Osteocyte (in vitro differentiated cells): ENCODE measurements at regions not wholly inside any gene's neighbourhood (a gene's known extent, or its start where the extent isn't known, plus 50 kb on each side); places are given as distances from the start of the nearest gene placed in this dataset.

Source experiments
- DNase-seq: peaks from one replicate; pipeline ENCODE4 v3.0.0; 2021; ENCODE audit warnings: mixed read lengths; ENCODE audit not compliant: unreplicated experiment; ENCODE audit errors: extremely low spot score
- H3K27ac Mint-ChIP-seq: one replicate; pipeline ENCODE4 v1.8.0; 2021; ENCODE audit warnings: mild to moderate bottlenecking, mixed read lengths; ENCODE audit not compliant: unreplicated experiment
- H3K27me3 Mint-ChIP-seq: one replicate; pipeline ENCODE4 v1.8.0; 2021; ENCODE audit warnings: mixed read lengths; ENCODE audit not compliant: unreplicated experiment
- H3K36me3 Mint-ChIP-seq: one replicate; pipeline ENCODE4 v1.8.0; 2021; ENCODE audit warnings: mixed read lengths; ENCODE audit not compliant: unreplicated experiment
- H3K4me1 Mint-ChIP-seq: one replicate; pipeline ENCODE4 v1.8.0; 2021; ENCODE audit warnings: mixed read lengths; ENCODE audit not compliant: unreplicated experiment
- H3K4me3 Mint-ChIP-seq: one replicate; pipeline ENCODE4 v1.8.0; 2021; ENCODE audit warnings: mild to moderate bottlenecking, moderate library complexity, mixed read lengths; ENCODE audit not compliant: unreplicated experiment
- H3K9me3 Mint-ChIP-seq: one replicate; pipeline ENCODE4 v1.8.0; 2021; ENCODE audit warnings: mixed read lengths; ENCODE audit not compliant: unreplicated experiment
- TF ChIP-seq, protein P1 (sequence below): fragments of 200-600 bp; sonication (generic); IDR thresholded peaks from 2 replicates; pipeline ENCODE4 v1.5.0; 2021; ENCODE audit warnings: antibody characterized with exemption, mild to moderate bottlenecking, moderate library complexity

- no peak overlapping the region for H3K27ac Mint-ChIP-seq
- H3K27me3 Mint-ChIP-seq: no peaks in the 10 kb centered on the region
- H3K9me3 Mint-ChIP-seq: no peaks in the 10 kb centered on the region
- no peak for DNase-seq
- H3K4me3 Mint-ChIP-seq: no peak overlapping the region
- peaks cover 9% of the 10 kb centered on the region for H3K4me1 Mint-ChIP-seq
- TF ChIP-seq, protein P1, sequence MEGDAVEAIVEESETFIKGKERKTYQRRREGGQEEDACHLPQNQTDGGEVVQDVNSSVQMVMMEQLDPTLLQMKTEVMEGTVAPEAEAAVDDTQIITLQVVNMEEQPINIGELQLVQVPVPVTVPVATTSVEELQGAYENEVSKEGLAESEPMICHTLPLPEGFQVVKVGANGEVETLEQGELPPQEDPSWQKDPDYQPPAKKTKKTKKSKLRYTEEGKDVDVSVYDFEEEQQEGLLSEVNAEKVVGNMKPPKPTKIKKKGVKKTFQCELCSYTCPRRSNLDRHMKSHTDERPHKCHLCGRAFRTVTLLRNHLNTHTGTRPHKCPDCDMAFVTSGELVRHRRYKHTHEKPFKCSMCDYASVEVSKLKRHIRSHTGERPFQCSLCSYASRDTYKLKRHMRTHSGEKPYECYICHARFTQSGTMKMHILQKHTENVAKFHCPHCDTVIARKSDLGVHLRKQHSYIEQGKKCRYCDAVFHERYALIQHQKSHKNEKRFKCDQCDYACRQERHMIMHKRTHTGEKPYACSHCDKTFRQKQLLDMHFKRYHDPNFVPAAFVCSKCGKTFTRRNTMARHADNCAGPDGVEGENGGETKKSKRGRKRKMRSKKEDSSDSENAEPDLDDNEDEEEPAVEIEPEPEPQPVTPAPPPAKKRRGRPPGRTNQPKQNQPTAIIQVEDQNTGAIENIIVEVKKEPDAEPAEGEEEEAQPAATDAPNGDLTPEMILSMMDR: no peak
- no peaks in the 10 kb centered on the region for H3K36me3 Mint-ChIP-seq
These were observed 358.0 kb downstream of the ENC1 start for GRCh38 chr5:74282490-74282889.

- Mint-ChIP-seq H3K27ac (no peak overlapping the region), H3K27me3 (no peaks in the 10 kb centered on the region), H3K4me1 (peaks cover 9% of the 10 kb centered on the region), H3K4me3 (no peak overlapping the region), H3K9me3 (no peaks in the 10 kb centered on the region), H3K36me3 (no peaks in the 10 kb centered on the region)
- TF ChIP-seq, protein P1: no peak
- no peak for DNase-seq
These were observed 359.4 kb downstream of the ENC1 start for GRCh38 chr5:74281166-74281565.

DNA sequence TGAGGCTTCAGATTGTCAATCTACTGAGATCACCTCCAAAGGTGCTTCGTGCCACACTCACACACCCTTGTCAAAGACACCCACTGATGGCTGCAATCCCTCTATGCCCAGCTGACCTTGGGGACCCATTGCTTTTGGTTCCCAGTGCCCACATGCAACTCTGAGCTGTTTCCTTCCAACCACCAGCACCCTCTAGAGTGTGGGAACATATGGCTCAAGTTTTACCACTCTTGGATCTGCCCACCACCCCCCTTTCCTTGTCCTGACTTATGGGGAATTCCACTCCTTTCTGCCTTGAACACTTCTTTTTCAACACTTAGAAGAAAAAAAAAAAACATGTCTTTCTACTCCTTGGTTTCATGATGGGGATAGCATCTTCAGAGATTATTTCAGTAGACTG is 360.2 kb downstream of the ENC1 start:
- Mint-ChIP-seq H3K27me3 (no peaks in the 10 kb centered on the region), H3K27ac (no peak overlapping the region)
- TF ChIP-seq, protein P1: no peak

GRCh38 chr5:74279244-74279643 is 361.3 kb downstream of the ENC1 start:
- TF ChIP-seq, protein P1: no peak
- no peak for DNase-seq
- H3K27ac Mint-ChIP-seq: no peak overlapping the region
- no peaks in the 10 kb centered on the region for H3K9me3 Mint-ChIP-seq
- no peaks in the 10 kb centered on the region for H3K27me3 Mint-ChIP-seq
- H3K4me3 Mint-ChIP-seq: no peak overlapping the region
- H3K4me1 Mint-ChIP-seq: peaks cover 9% of the 10 kb centered on the region
- H3K36me3 Mint-ChIP-seq: no peaks in the 10 kb centered on the region

More for the DNA sequence above, 360.2 kb downstream of the ENC1 start:
- DNase-seq: no peak
- no peak overlapping the region for H3K4me3 Mint-ChIP-seq
- H3K4me1 Mint-ChIP-seq: peaks cover 9% of the 10 kb centered on the region
- no peaks in the 10 kb centered on the region for H3K9me3 Mint-ChIP-seq
- no peaks in the 10 kb centered on the region for H3K36me3 Mint-ChIP-seq

GRCh38 chr5:74277418-74277817 is 363.1 kb downstream of the ENC1 start:
- DNase-seq: no peak
- no peaks in the 10 kb centered on the region for H3K9me3 Mint-ChIP-seq
- H3K27me3 Mint-ChIP-seq: no peaks in the 10 kb centered on the region
- H3K4me1 Mint-ChIP-seq: peaks cover 24% of the 10 kb centered on the region
- H3K36me3 Mint-ChIP-seq: no peaks in the 10 kb centered on the region
- TF ChIP-seq, protein P1: no peak
- no peak overlapping the region for H3K27ac Mint-ChIP-seq
- H3K4me3 Mint-ChIP-seq: no peak overlapping the region
